ENCODE measurements at regions not wholly inside any gene's neighbourhood (a gene's known extent, or its start where the extent isn't known, plus 50 kb on each side); places are given as distances from the start of the nearest gene placed in this dataset.

DNA sequence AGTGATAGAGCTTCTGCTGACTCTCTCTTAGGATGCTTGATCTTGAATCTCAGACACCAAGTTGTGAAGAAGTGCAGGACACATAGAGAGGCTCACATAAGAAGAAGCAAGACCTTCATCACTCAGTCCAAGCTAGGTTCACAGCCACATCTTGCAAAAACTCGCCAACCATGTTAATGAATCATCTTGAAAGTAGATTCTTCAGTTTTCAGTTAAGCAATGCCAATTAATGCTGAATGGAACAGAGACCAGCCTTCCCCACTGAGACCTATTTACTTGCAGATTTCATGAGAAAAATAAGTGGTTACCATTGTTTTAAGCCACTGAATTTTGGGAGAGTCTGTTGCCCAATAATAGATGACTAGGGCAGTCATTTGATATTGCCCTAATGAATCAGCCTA lies 217.7 kb upstream of the EDIL3 start:
- TF ChIP-seq, protein P1, sequence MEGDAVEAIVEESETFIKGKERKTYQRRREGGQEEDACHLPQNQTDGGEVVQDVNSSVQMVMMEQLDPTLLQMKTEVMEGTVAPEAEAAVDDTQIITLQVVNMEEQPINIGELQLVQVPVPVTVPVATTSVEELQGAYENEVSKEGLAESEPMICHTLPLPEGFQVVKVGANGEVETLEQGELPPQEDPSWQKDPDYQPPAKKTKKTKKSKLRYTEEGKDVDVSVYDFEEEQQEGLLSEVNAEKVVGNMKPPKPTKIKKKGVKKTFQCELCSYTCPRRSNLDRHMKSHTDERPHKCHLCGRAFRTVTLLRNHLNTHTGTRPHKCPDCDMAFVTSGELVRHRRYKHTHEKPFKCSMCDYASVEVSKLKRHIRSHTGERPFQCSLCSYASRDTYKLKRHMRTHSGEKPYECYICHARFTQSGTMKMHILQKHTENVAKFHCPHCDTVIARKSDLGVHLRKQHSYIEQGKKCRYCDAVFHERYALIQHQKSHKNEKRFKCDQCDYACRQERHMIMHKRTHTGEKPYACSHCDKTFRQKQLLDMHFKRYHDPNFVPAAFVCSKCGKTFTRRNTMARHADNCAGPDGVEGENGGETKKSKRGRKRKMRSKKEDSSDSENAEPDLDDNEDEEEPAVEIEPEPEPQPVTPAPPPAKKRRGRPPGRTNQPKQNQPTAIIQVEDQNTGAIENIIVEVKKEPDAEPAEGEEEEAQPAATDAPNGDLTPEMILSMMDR (IDR thresholded peaks at IDR 0.05; ENCODE audit: poor library complexity, severe bottlenecking): no peak
- TF ChIP-seq EZH2 (IDR thresholded peaks at IDR 0.05; ENCODE audit: borderline replicate concordance, insufficient read depth, low read length, poor library complexity, severe bottlenecking) (no peak), POLR2AphosphoS5 (IDR thresholded peaks at IDR 0.05) (no peak), EP300 (conservative IDR thresholded peaks at IDR 0.05; ENCODE audit: poor library complexity, severe bottlenecking) (no peak), SMC3 (conservative IDR thresholded peaks at IDR 0.05; ENCODE audit: poor library complexity) (no peak), RAD21 (conservative IDR thresholded peaks at IDR 0.05) (no peak), TAF1 (IDR thresholded peaks at IDR 0.05; ENCODE audit: low read depth) (no peak)
- TF ChIP-seq, protein P2, sequence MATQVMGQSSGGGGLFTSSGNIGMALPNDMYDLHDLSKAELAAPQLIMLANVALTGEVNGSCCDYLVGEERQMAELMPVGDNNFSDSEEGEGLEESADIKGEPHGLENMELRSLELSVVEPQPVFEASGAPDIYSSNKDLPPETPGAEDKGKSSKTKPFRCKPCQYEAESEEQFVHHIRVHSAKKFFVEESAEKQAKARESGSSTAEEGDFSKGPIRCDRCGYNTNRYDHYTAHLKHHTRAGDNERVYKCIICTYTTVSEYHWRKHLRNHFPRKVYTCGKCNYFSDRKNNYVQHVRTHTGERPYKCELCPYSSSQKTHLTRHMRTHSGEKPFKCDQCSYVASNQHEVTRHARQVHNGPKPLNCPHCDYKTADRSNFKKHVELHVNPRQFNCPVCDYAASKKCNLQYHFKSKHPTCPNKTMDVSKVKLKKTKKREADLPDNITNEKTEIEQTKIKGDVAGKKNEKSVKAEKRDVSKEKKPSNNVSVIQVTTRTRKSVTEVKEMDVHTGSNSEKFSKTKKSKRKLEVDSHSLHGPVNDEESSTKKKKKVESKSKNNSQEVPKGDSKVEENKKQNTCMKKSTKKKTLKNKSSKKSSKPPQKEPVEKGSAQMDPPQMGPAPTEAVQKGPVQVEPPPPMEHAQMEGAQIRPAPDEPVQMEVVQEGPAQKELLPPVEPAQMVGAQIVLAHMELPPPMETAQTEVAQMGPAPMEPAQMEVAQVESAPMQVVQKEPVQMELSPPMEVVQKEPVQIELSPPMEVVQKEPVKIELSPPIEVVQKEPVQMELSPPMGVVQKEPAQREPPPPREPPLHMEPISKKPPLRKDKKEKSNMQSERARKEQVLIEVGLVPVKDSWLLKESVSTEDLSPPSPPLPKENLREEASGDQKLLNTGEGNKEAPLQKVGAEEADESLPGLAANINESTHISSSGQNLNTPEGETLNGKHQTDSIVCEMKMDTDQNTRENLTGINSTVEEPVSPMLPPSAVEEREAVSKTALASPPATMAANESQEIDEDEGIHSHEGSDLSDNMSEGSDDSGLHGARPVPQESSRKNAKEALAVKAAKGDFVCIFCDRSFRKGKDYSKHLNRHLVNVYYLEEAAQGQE (IDR thresholded peaks at IDR 0.05; ENCODE audit: borderline replicate concordance): no peak

Data from neural cell (in vitro differentiated cells).